Retinal pigment epithelial cell (primary cell): ENCODE measurements at regions not wholly inside any gene's neighbourhood (a gene's known extent, or its start where the extent isn't known, plus 50 kb on each side); places are given as distances from the start of the nearest gene placed in this dataset.
A peak's percentile ranks its signal among the peaks of the same experiment; 100 is the strongest.

Experiments used
- DNase-seq: peaks from one replicate; pipeline ENCODE4 v3.0.0-alpha.2; 2010; ENCODE audit warnings: low read depth
- H3K4me3 ChIP-seq: 2 replicates; pipeline ENCODE4 v1.5.1; 2011; ENCODE audit warnings: mild to moderate bottlenecking, low read length, control low read depth, moderate library complexity
- TF ChIP-seq, protein P1 (sequence below): conservative IDR thresholded peaks from 2 replicates; pipeline ENCODE4 v1.5.1; 2011; ENCODE audit warnings: low read depth, low read length, control low read depth, inconsistent platforms

- DNase-seq: no peak
- no peak overlapping the region for H3K4me3 ChIP-seq
- TF ChIP-seq, protein P1, sequence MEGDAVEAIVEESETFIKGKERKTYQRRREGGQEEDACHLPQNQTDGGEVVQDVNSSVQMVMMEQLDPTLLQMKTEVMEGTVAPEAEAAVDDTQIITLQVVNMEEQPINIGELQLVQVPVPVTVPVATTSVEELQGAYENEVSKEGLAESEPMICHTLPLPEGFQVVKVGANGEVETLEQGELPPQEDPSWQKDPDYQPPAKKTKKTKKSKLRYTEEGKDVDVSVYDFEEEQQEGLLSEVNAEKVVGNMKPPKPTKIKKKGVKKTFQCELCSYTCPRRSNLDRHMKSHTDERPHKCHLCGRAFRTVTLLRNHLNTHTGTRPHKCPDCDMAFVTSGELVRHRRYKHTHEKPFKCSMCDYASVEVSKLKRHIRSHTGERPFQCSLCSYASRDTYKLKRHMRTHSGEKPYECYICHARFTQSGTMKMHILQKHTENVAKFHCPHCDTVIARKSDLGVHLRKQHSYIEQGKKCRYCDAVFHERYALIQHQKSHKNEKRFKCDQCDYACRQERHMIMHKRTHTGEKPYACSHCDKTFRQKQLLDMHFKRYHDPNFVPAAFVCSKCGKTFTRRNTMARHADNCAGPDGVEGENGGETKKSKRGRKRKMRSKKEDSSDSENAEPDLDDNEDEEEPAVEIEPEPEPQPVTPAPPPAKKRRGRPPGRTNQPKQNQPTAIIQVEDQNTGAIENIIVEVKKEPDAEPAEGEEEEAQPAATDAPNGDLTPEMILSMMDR: no peak
Measured at GRCh38 chr16:63323722-63324705, 1287.8 kb upstream of the CDH8 start.

DNA sequence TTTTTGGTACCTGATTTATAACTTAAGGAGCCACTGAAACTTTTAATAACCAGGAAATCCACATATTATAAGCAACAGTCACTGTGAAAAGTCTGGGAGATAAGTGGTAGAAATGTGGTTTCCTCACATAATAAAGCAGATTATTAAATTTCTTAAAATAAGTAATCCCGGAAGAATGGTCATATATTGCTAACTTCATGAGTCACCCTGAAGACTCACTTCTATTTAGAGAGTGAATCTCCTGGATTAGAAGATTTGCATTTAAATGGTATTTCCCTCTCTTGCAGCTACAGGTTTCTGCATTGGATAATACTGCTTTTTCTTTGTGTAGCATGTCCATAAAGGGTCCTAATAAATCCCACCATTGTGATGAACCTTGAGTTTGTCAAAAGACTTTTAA is 1286.8 kb upstream of the CDH8 start:
- DNase-seq: peak; percentile 45
- TF ChIP-seq, protein P1: no peak
- H3K4me3 ChIP-seq: no peak overlapping the region

GRCh38 chr16:63315229-63315628 is 1279.0 kb upstream of the CDH8 start:
- TF ChIP-seq, protein P1: no peak
- DNase-seq: no peak

GRCh38 chr16:63312346-63312745 is 1276.1 kb upstream of the CDH8 start:
- no peak for DNase-seq
- TF ChIP-seq, protein P1: no peak
- H3K4me3 ChIP-seq: no peak overlapping the region

More at GRCh38 chr16:63315229-63315628, 1279.0 kb upstream of the CDH8 start:
- no peak overlapping the region for H3K4me3 ChIP-seq

- TF ChIP-seq, protein P1: no peak
- no peak for DNase-seq
- no peak overlapping the region for H3K4me3 ChIP-seq
Measured at GRCh38 chr16:63311313-63311712, 1275.1 kb upstream of the CDH8 start.

DNA sequence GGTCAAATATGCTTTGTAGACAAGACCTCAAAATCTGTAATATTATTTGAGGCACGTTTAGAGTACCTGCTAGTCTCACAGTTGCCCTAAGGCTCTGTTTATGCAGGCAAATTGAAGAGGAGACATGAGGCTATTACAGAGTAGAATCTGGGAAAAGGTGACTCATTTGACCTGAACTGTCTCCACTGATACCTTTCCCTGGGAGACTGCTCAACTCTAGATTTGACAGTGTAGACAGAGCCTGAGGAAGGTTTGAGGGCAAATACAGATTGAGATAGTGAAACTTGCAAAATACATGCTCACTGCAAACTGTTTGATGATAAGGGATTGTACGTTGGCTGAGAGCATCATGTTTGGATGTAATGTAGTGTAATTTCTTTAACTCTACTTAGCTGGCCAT is 1266.6 kb upstream of the CDH8 start:
- DNase-seq: no peak
- no peak overlapping the region for H3K4me3 ChIP-seq
- TF ChIP-seq, protein P1: no peak

DNA sequence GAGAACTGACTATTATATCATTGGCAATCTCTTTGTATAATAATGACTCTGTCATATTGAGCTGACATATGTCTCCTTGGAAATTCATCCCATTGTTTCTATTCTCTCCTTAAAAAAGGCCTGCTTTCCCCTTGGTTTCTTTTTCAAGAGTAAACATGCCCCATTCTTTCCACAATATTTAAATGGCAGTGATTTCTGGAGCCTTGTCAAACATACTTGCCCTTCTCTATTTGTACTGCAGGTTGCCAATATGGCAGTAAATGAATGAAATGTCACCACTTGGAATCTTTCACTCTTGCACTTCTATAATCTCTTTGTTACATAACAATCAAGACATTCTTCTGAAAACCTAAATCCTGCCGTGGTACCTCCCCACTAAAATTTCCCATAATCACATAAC is 1265.1 kb upstream of the CDH8 start:
- DNase-seq: no peak
- H3K4me3 ChIP-seq: no peak overlapping the region
- TF ChIP-seq, protein P1: no peak
